Uterus (tissue), 2 donors: ENCODE measurements at regions not wholly inside any gene's neighbourhood (a gene's known extent, or its start where the extent isn't known, plus 50 kb on each side); places are given as distances from the start of the nearest gene placed in this dataset.

Source experiments
- CTCF ChIP-seq, 4 experiments: fragments of 200-600 bp in 2 of 4; fragments of 450-650 bp in 2 of 4; sonication (generic) in 2 of 4; IDR thresholded peaks; one replicate each; pipeline ENCODE4 v1.5.1; 2016 to 2019; ENCODE audit warnings: antibody characterized with exemption in 4 of 4, mild to moderate bottlenecking in 2 of 4, moderate library complexity in 1 of 4
- POLR2A ChIP-seq, 2 donors: fragments of 450-650 bp; IDR thresholded peaks; one replicate each; pipeline ENCODE4 v1.6.1; 2016; ENCODE audit warnings: antibody characterized with exemption in 2 of 2, mild to moderate bottlenecking in 1 of 2, moderate library complexity in 1 of 2

GRCh38 chr1:78385744-78386462 lies 104.9 kb upstream of the PTGFR start:
- no peak for TF ChIP-seq CTCF (IDR thresholded peaks at IDR 0.05)
- TF ChIP-seq POLR2A (IDR thresholded peaks at IDR 0.05): no peak
